Stimulated activated CD8-positive, alpha-beta memory T cell treated with anti-CD3 and anti-CD28 coated beads, Interleukin-4, amount 100 ng/mL, for 24 hours (primary cell): ENCODE measurements at regions not wholly inside any gene's neighbourhood (a gene's known extent, or its start where the extent isn't known, plus 50 kb on each side); places are given as distances from the start of the nearest gene placed in this dataset.

ENCODE experiments used
- DNase-seq: peaks from one replicate; pipeline ENCODE4 v3.0.0-alpha.2; 2020; ENCODE audit warnings: low read depth

GRCh38 chr16:5533321-5533888 is 435.8 kb upstream of the EEF2KMT start:
- DNase-seq, result no peak

GRCh38 chr16:5527817-5528216 is 430.2 kb upstream of the EEF2KMT start:
- DNase-seq, result no peak

- no peak for DNase-seq
Observed at GRCh38 chr16:5526826-5527225, 429.2 kb upstream of the EEF2KMT start.

- no peak for DNase-seq
Observed at GRCh38 chr16:5523829-5524228, 426.2 kb upstream of the EEF2KMT start.

- no peak for DNase-seq
Observed at GRCh38 chr16:5516115-5516514, 418.5 kb upstream of the EEF2KMT start.

GRCh38 chr16:5512014-5512413 is 414.4 kb upstream of the EEF2KMT start:
- no peak for DNase-seq

- DNase-seq, result no peak
Observed at GRCh38 chr16:5510819-5511370, 413.3 kb upstream of the EEF2KMT start.

GRCh38 chr16:5509794-5510193 is 412.2 kb upstream of the EEF2KMT start:
- no peak for DNase-seq

GRCh38 chr16:5509336-5509735 is 411.7 kb upstream of the EEF2KMT start:
- no peak for DNase-seq

GRCh38 chr16:5508371-5508770 is 410.8 kb upstream of the EEF2KMT start:
- no peak for DNase-seq

GRCh38 chr16:5506021-5506420 is 408.4 kb upstream of the EEF2KMT start:
- no peak for DNase-seq

- no peak for DNase-seq
Observed at GRCh38 chr16:5505091-5505887, 407.7 kb upstream of the EEF2KMT start.

- DNase-seq, result no peak
Observed at GRCh38 chr16:5504064-5504781, 406.6 kb upstream of the EEF2KMT start.

- no peak for DNase-seq
Observed at GRCh38 chr16:5502944-5503343, 405.3 kb upstream of the EEF2KMT start.

GRCh38 chr16:5502467-5502869 is 404.9 kb upstream of the EEF2KMT start:
- DNase-seq, result no peak

GRCh38 chr16:5500526-5500925 is 402.9 kb upstream of the EEF2KMT start:
- DNase-seq, result no peak

GRCh38 chr16:5498562-5498961 is 401.0 kb upstream of the EEF2KMT start:
- no peak for DNase-seq

- no peak for DNase-seq
Observed at GRCh38 chr16:5496013-5496412, 398.4 kb upstream of the EEF2KMT start.

- DNase-seq, result no peak
Observed at GRCh38 chr16:5490499-5490898, 392.9 kb upstream of the EEF2KMT start.

GRCh38 chr16:5488581-5488980 is 391.0 kb upstream of the EEF2KMT start:
- no peak for DNase-seq

GRCh38 chr16:5487728-5488127 is 390.1 kb upstream of the EEF2KMT start:
- DNase-seq, result no peak

GRCh38 chr16:5482256-5482655 is 384.7 kb upstream of the EEF2KMT start:
- no peak for DNase-seq
